H1 (cell line): ENCODE measurements at regions not wholly inside any gene's neighbourhood (a gene's known extent, or its start where the extent isn't known, plus 50 kb on each side); places are given as distances from the start of the nearest gene placed in this dataset.

ENCODE experiments used
- BACH1 ChIP-seq: IDR thresholded peaks from 2 replicates; pipeline ENCODE4 v1.6.1; 2012; ENCODE audit warnings: low read length, improper control_type of control experiment
- TF ChIP-seq, protein P1 (sequence below): IDR thresholded peaks from 2 replicates; pipeline ENCODE4 v1.6.1; 2012; ENCODE audit warnings: low read length, inconsistent platforms

DNA sequence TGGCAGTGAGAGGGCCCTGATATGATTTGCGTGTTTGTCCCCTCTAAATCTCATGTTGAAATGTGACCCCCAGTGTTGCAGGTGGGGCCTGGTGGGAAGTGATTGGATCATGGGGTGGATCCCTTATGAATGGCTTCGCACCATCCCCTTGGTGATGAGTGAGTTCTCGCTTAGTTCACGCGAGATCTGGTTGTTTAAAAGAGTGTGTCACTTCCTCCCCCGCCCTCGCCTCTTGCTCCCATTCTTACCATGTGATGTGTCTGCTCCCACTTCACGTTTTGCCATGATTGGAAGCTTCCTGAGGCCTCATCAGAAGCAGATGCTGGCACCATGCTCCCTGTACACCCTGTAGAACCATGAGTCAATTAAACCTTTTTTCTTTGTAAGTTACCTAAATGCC is 319.9 kb upstream of the ID2 start (continued):
- TF ChIP-seq BACH1, result no peak
- TF ChIP-seq, protein P1, sequence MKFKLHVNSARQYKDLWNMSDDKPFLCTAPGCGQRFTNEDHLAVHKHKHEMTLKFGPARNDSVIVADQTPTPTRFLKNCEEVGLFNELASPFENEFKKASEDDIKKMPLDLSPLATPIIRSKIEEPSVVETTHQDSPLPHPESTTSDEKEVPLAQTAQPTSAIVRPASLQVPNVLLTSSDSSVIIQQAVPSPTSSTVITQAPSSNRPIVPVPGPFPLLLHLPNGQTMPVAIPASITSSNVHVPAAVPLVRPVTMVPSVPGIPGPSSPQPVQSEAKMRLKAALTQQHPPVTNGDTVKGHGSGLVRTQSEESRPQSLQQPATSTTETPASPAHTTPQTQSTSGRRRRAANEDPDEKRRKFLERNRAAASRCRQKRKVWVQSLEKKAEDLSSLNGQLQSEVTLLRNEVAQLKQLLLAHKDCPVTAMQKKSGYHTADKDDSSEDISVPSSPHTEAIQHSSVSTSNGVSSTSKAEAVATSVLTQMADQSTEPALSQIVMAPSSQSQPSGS, result no peak
